ENCODE measurements at regions not wholly inside any gene's neighbourhood (a gene's known extent, or its start where the extent isn't known, plus 50 kb on each side); places are given as distances from the start of the nearest gene placed in this dataset.

GRCh38 chr10:128489324-128490247, 363.4 kb upstream of the MKI67 start:
- 70% methylated on average over 2 of the region's 13 CpGs for WGBS (ENCODE audit: insufficient coverage, low coverage, low lambda C conversion rate, missing lambda C conversion rate)
- Histone ChIP-seq H3K9me3 (no peaks in the 10 kb centered on the region), H3K27ac (no peak overlapping the region), H3K4me3 (no peak overlapping the region), H3K27me3 (no peaks in the 10 kb centered on the region), H3K4me1 (no peaks in the 10 kb centered on the region), H3K36me3 (no peaks in the 10 kb centered on the region)
- DNase-seq, result no peak
- no peak for ATAC-seq
- no peak for TF ChIP-seq POLR2A (IDR thresholded peaks at IDR 0.05)
- TF ChIP-seq, protein P1, sequence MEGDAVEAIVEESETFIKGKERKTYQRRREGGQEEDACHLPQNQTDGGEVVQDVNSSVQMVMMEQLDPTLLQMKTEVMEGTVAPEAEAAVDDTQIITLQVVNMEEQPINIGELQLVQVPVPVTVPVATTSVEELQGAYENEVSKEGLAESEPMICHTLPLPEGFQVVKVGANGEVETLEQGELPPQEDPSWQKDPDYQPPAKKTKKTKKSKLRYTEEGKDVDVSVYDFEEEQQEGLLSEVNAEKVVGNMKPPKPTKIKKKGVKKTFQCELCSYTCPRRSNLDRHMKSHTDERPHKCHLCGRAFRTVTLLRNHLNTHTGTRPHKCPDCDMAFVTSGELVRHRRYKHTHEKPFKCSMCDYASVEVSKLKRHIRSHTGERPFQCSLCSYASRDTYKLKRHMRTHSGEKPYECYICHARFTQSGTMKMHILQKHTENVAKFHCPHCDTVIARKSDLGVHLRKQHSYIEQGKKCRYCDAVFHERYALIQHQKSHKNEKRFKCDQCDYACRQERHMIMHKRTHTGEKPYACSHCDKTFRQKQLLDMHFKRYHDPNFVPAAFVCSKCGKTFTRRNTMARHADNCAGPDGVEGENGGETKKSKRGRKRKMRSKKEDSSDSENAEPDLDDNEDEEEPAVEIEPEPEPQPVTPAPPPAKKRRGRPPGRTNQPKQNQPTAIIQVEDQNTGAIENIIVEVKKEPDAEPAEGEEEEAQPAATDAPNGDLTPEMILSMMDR (IDR thresholded peaks at IDR 0.05), result no peak
- intact Hi-C loops (cut with DNase I), result no loop called here

- 70% methylated on average over 2 of the region's 5 CpGs for WGBS (ENCODE audit: insufficient coverage, low coverage, low lambda C conversion rate, missing lambda C conversion rate)
- no peaks in the 10 kb centered on the region for H3K9me3 ChIP-seq
- H3K4me1 ChIP-seq, result no peaks in the 10 kb centered on the region
- intact Hi-C loops (cut with DNase I), result no loop called here
- TF ChIP-seq POLR2A (IDR thresholded peaks at IDR 0.05), result no peak
- TF ChIP-seq, protein P1 (IDR thresholded peaks at IDR 0.05), result no peak
- no peaks in the 10 kb centered on the region for H3K36me3 ChIP-seq
- no peak overlapping the region for H3K4me3 ChIP-seq
- no peaks in the 10 kb centered on the region for H3K27me3 ChIP-seq
- DNase-seq (no peak), ATAC-seq (no peak)
- H3K27ac ChIP-seq, result no peak overlapping the region
Measured at GRCh38 chr10:128491686-128492085, 365.5 kb upstream of the MKI67 start.

DNA sequence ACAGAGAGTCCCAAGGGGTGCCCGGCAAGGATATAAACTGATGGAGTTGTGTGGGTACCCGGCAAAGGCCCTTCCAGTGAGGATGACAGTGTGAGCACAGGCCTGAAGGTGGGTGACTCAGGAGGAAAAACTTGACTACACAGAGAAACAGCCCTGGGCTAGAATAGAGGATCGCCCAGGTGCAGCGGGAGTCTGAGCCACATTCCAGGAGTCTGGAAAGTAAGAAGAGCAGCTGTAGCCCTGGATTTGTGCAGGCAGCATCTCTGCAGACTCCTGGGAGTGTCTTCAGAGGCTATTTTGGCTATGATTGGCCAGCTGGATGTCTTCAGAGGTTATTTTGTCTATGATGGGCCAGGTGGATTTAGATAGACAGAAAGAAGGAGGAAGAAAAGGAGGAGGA, 367.6 kb upstream of the MKI67 start:
- Histone ChIP-seq H3K27ac (no peak overlapping the region), H3K9me3 (no peaks in the 10 kb centered on the region), H3K4me3 (no peak overlapping the region), H3K27me3 (no peaks in the 10 kb centered on the region), H3K4me1 (no peaks in the 10 kb centered on the region), H3K36me3 (no peaks in the 10 kb centered on the region)
- DNase-seq, result no peak
- TF ChIP-seq POLR2A (IDR thresholded peaks at IDR 0.05), result no peak
- TF ChIP-seq, protein P1 (IDR thresholded peaks at IDR 0.05), result no peak
- intact Hi-C loops (cut with DNase I), result no loop called here
- WGBS (ENCODE audit: insufficient coverage, low coverage, low lambda C conversion rate, missing lambda C conversion rate), result 20% methylated on average over 2 of the region's 4 CpGs
- no peak for ATAC-seq

- H3K27ac ChIP-seq, result no peak overlapping the region
- DNase-seq (no peak), ATAC-seq (no peak)
- no peak overlapping the region for H3K4me3 ChIP-seq
- no peaks in the 10 kb centered on the region for H3K4me1 ChIP-seq
- 31% methylated on average over 3 of the region's 3 CpGs for WGBS (ENCODE audit: insufficient coverage, low coverage, low lambda C conversion rate, missing lambda C conversion rate)
- no peaks in the 10 kb centered on the region for H3K27me3 ChIP-seq
- no peak for TF ChIP-seq POLR2A (IDR thresholded peaks at IDR 0.05)
- TF ChIP-seq, protein P1 (IDR thresholded peaks at IDR 0.05), result no peak
- intact Hi-C loops (cut with DNase I), result no loop called here
- H3K9me3 ChIP-seq, result no peaks in the 10 kb centered on the region
- no peaks in the 10 kb centered on the region for H3K36me3 ChIP-seq
Measured at GRCh38 chr10:128494665-128495064, 368.4 kb upstream of the MKI67 start.
